GM10266 (cell line): ENCODE measurements at regions not wholly inside any gene's neighbourhood (a gene's known extent, or its start where the extent isn't known, plus 50 kb on each side); places are given as distances from the start of the nearest gene placed in this dataset.

Experiments used
- DNase-seq: peaks from one replicate; pipeline ENCODE4 v3.0.0; 2012; ENCODE audit errors: extremely low spot score
- TF ChIP-seq, protein P1 (sequence below): IDR thresholded peaks from 2 replicates; pipeline ENCODE4 v1.5.1; 2012; ENCODE audit warnings: mild to moderate bottlenecking, low read depth; ENCODE audit not compliant: control insufficient read depth, insufficient read depth; ENCODE audit errors: missing control alignments

DNA sequence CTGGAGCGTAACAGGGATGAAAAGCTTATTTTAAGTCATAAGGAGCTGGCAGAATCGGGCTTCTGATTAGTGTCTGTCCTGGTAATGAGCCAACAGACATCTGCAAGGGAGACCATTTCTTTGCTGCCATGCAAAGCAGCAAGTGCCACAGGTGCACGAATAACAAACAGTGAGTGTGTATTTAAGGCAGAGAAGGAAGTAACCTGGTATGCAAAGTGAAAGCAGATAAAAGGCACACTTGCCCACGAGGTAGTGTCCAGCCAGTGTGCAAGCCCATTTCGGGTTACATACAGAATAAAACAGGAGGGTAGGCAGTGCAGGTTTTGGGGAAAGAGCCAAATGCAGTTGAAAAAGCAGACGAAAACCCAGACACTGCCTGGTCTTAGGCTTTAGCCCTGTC lies 1153.7 kb downstream of the SI start:
- TF ChIP-seq, protein P1, sequence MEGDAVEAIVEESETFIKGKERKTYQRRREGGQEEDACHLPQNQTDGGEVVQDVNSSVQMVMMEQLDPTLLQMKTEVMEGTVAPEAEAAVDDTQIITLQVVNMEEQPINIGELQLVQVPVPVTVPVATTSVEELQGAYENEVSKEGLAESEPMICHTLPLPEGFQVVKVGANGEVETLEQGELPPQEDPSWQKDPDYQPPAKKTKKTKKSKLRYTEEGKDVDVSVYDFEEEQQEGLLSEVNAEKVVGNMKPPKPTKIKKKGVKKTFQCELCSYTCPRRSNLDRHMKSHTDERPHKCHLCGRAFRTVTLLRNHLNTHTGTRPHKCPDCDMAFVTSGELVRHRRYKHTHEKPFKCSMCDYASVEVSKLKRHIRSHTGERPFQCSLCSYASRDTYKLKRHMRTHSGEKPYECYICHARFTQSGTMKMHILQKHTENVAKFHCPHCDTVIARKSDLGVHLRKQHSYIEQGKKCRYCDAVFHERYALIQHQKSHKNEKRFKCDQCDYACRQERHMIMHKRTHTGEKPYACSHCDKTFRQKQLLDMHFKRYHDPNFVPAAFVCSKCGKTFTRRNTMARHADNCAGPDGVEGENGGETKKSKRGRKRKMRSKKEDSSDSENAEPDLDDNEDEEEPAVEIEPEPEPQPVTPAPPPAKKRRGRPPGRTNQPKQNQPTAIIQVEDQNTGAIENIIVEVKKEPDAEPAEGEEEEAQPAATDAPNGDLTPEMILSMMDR, result no peak
- no peak for DNase-seq

DNA sequence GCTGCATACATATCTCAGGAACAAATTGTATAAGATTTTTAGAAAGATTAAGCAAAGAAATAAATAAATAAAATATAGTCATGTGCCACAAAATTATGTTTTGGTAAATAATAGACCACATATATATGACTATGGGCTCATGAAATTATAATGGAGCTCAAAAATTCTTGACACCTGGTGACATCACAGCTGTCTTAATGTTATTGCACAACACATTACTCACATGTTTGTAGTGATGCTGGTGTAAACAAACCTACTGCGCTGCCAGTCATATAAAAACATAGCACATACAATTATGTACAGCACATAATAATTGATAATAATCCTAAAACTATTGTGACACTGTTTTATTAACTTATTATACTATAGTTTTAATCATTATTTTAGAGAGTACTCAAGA lies 1159.1 kb downstream of the SI start:
- TF ChIP-seq, protein P1, result no peak
- no peak for DNase-seq

DNA sequence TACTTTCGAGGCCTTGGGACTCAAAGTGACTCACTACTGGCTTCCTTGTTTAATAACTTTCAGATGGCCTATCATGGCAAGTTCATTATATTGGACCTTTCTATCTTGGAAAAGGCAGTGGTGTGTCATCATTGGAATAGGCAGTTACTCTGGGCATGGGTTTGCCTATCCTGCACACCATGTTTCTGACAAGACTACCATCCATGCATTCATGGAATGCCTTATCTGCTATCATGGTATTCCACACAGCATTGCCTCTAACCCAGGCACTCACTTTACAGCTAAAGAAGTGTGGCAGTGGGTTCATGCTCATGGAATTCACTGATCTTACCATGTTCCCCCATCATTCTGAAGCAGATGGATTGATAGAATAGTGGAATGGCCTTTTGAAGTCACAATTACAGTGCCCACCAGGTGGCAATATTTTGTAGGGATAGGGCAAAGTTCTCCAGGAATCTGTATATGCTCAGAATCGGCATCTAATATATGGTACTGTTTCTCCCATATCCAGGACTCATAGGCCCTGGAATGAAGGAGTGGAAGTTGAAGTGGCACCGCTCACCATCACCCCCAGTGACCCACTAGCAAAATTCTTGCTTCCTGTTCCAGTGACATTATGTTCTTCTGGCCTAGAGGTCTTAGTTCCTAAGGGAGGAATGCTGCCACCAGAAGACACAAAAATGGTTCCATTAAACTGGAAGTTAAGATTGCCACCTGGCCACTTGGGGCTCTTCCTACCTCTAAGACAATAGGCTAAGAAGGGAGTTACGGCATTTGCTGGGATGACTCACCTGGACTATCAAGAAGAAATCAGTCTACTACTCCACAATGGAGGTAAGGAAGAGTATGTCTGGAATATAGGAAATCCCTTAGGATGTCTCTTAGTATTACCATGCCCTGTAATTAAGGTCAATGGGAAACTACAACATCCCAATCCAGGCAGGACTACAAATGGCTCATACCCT lies 1161.4 kb downstream of the SI start:
- DNase-seq, result no peak

DNA sequence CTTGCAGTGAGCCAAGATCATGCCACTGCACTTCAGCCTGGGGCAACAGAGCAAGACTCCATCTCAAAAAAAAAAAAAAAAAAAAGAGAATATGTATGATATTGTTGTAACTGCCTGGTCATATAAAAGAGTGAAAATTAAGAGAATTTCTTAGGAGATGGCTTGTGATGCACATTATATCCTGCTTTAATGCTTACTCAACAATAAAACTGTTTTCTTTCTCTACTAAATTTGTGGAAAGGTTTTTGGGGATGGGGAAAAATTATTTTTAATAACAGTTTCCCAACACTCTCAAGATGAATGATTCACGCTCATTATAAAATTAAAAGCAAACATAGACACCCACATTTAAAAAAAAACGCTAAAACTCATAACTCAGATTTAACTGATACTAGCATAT lies 1163.0 kb downstream of the SI start:
- no peak for DNase-seq
- TF ChIP-seq, protein P1, result no peak

More for the DNA sequence above, 1161.4 kb downstream of the SI start:
- TF ChIP-seq, protein P1, result no peak

DNA sequence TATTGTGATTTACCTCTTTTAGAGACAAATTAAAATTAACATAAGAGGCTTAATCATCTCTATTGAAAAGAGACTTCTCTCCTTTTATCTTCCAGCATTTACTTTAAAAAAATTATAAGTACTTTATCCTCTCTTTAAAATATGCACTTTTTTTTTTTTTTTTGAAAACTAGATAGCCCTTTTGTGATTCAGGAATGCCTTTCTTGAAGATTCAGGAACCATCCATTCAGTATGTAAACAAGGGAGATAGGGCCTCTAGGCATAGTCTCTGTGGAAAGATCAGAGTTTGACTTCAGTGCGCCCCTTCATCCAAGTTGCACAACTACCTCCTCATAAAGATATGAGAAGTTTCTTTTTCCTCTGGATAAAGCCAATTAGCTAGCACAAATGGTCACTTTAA lies 1163.7 kb downstream of the SI start:
- DNase-seq, result no peak
- TF ChIP-seq, protein P1, result no peak

DNA sequence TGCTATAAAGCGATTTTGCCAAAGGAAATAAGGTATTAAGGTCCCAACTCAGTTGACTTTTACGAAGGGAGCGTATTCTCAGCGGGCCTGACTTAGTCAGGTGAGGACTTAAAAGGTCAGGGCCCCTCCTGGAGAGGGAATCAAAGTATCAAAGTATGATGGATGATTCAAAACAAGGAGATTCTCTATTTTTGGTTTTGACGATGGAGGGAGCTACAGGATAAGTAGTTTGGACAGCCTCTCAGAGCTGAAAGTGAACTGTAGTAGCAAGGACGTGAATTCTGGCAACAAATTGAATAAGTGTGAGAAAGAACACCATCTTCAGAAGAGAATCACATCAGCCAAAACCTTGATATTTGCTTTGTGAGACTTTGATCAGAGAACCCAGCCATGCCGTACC lies 1186.5 kb downstream of the SI start:
- no peak for DNase-seq
- TF ChIP-seq, protein P1, result no peak

DNA sequence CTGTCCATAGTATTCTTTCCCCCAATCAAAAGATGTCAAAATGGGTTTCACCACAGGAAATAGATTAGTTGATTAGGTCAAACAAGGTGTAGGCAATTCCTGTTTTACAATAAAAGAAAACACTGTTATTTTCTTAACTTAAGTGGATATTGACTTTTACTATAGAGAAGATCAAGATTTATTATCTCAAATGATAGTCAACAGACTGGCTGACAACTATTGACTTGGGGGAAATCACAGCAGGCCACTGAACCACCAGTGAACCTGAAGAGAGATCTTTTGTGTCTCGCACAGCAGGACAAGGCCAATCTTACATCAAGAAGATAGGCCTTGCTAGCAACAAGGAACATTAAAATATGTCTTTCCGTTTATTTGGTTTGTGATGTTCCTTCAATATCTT lies 1187.6 kb downstream of the SI start:
- no peak for DNase-seq
- TF ChIP-seq, protein P1, result no peak
